ENCODE measurements at regions not wholly inside any gene's neighbourhood (a gene's known extent, or its start where the extent isn't known, plus 50 kb on each side); places are given as distances from the start of the nearest gene placed in this dataset.

- no peaks in the 10 kb centered on the region for H3K36me3 ChIP-seq (ENCODE audit: control insufficient read depth, insufficient read depth, low read length)
- no peak for DNase-seq (ENCODE audit: low read depth)
- no peaks in the 10 kb centered on the region for H3K27me3 ChIP-seq (ENCODE audit: control insufficient read depth, insufficient read depth, low read length)
- TF ChIP-seq CTCF (IDR thresholded peaks at IDR 0.05; ENCODE audit: insufficient read depth, low read length, poor library complexity, severe bottlenecking), result no peak
- no peak overlapping the region for H3K4me3 ChIP-seq (ENCODE audit: low read depth, low read length)
Observed at GRCh38 chr10:90372451-90372850, 485.4 kb downstream of the HTR7 start.

DNA sequence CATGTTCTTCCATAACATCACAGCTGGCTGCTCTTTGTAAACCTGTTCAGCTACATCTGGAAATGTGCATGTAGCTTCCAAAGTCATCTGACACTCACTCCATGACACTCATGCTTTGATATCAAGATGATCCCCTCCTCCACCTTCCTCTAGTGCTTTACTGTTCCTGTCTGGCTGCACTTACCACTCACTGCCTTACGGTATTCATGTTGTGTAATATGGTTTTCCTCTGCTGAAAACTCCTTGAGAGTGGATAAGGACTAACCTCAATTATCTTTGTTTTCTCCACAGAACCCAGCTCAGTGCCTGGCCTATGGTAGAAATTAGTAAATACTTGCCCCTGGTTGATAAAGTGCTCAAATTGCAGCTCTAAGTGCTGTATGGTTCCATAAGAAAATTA lies 483.9 kb downstream of the HTR7 start:
- no peaks in the 10 kb centered on the region for H3K27me3 ChIP-seq (ENCODE audit: control insufficient read depth, insufficient read depth, low read length)
- TF ChIP-seq CTCF (IDR thresholded peaks at IDR 0.05; ENCODE audit: insufficient read depth, low read length, poor library complexity, severe bottlenecking), result no peak
- DNase-seq (ENCODE audit: low read depth), result no peak

DNA sequence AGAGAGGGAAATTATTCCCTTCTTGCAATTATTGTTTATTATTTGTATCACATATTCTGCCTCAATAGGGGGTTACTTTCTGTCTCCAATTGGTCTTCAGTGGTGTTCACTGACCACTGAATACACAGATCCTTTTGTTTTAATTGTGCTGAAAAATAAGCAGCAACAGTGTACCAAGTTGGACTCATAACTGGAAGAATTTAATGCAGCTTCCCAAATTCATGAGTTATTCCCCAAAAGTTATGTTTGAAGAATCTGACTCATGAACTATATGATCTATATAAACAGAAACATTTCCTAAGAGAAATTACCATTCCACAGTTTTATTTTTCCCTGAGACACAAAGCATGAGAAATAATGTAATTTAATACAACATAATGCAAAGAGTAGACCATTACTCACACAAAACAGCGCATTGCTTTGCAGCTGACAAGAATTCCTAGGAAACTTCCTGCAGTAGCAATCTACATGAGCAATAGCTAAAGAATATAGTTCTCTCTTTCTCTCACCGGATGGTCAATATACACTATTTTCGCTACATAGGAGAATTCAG lies 479.2 kb downstream of the HTR7 start:
- Histone ChIP-seq H3K27me3 (ENCODE audit: control insufficient read depth, insufficient read depth, low read length) (no peaks in the 10 kb centered on the region), H3K4me3 (ENCODE audit: low read depth, low read length) (no peak overlapping the region), H3K36me3 (ENCODE audit: control insufficient read depth, insufficient read depth, low read length) (no peaks in the 10 kb centered on the region)
- TF ChIP-seq CTCF (IDR thresholded peaks at IDR 0.05; ENCODE audit: insufficient read depth, low read length, poor library complexity, severe bottlenecking), result no peak
- no peak for DNase-seq (ENCODE audit: low read depth)

More for the DNA sequence above, 483.9 kb downstream of the HTR7 start:
- Histone ChIP-seq H3K4me3 (ENCODE audit: low read depth, low read length) (no peak overlapping the region), H3K36me3 (ENCODE audit: control insufficient read depth, insufficient read depth, low read length) (no peaks in the 10 kb centered on the region)

DNA sequence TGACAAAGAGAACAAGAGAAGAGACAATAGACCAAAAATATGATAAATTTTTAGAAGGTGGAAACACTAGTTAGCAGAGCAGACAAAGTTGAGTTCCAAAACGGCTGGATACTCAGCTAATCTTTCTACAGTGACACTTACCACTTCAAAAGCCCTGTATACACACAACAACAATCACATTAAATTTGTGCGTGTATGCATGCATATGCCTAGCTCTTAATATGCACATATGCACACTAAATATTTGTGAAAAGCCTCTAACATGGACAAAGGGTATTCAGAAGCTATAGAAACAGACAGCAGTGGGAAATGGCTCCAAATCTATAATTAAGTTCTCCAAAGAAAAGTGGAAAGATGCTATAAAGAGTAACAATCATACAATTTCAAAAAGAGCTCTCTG lies 476.4 kb downstream of the HTR7 start:
- Histone ChIP-seq H3K4me3 (ENCODE audit: low read depth, low read length) (no peak overlapping the region), H3K27me3 (ENCODE audit: control insufficient read depth, insufficient read depth, low read length) (no peaks in the 10 kb centered on the region), H3K36me3 (ENCODE audit: control insufficient read depth, insufficient read depth, low read length) (no peaks in the 10 kb centered on the region)
- DNase-seq (ENCODE audit: low read depth), result no peak
- TF ChIP-seq CTCF (IDR thresholded peaks at IDR 0.05; ENCODE audit: insufficient read depth, low read length, poor library complexity, severe bottlenecking), result no peak

DNA sequence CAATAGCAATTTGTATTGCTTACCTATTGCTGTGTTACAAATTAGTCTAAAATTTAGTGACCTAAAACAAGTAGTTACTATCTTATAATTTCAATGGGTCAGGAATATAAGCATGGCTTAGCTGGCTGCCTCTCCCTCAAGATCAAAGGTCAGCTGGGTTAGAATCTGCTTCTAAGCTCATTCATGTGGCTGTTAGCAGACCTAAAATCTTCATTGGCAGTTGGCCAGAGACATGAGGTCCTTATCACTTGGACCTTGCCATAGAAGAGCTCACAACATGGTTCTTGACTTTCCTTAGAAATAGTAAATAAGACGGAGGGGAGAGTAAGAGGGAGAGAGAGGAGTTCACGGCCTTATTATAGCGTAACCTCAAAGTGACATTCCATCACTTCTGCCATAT lies 468.0 kb downstream of the HTR7 start:
- TF ChIP-seq CTCF (IDR thresholded peaks at IDR 0.05; ENCODE audit: insufficient read depth, low read length, poor library complexity, severe bottlenecking), result no peak
- Histone ChIP-seq H3K36me3 (ENCODE audit: control insufficient read depth, insufficient read depth, low read length) (no peaks in the 10 kb centered on the region), H3K4me3 (ENCODE audit: low read depth, low read length) (no peak overlapping the region), H3K27me3 (ENCODE audit: control insufficient read depth, insufficient read depth, low read length) (no peaks in the 10 kb centered on the region)
- DNase-seq (ENCODE audit: low read depth), result no peak

- H3K4me3 ChIP-seq (ENCODE audit: low read depth, low read length), result no peak overlapping the region
- no peaks in the 10 kb centered on the region for H3K27me3 ChIP-seq (ENCODE audit: control insufficient read depth, insufficient read depth, low read length)
- no peak for TF ChIP-seq CTCF (IDR thresholded peaks at IDR 0.05; ENCODE audit: insufficient read depth, low read length, poor library complexity, severe bottlenecking)
- DNase-seq (ENCODE audit: low read depth), result no peak
- no peaks in the 10 kb centered on the region for H3K36me3 ChIP-seq (ENCODE audit: control insufficient read depth, insufficient read depth, low read length)
Observed at GRCh38 chr10:90394311-90394710, 463.5 kb downstream of the HTR7 start.

Data from kidney epithelial cell (primary cell).